Cardiac muscle cell (in vitro differentiated cells and primary cell): ENCODE measurements at regions not wholly inside any gene's neighbourhood (a gene's known extent, or its start where the extent isn't known, plus 50 kb on each side); places are given as distances from the start of the nearest gene placed in this dataset.

ENCODE experiments used
- DNase-seq, 2 donors: peaks; one replicate each; pipeline versions ENCODE4 v3.0.0 to v3.0.0-alpha.2; 2010 to 2017; ENCODE audit warnings: low read depth in 1 of 2, low spot score in 1 of 2
- H3K27ac ChIP-seq: fragments of 200-600 bp; sonication (generic); 2 replicates; pipeline ENCODE4 v1.5.1; 2016
- H3K27me3 ChIP-seq: fragments of 200-600 bp; sonication (generic); 2 replicates; pipeline ENCODE4 v1.6.0; 2016; ENCODE audit warnings: control low read depth
- H3K36me3 ChIP-seq: fragments of 200-600 bp; sonication (generic); 2 replicates; pipeline ENCODE4 v1.5.1; 2016; ENCODE audit warnings: control low read depth
- H3K4me1 ChIP-seq: fragments of 200-600 bp; sonication (generic); 2 replicates; pipeline ENCODE4 v1.8.1; 2017; ENCODE audit warnings: low read depth, mild to moderate bottlenecking, mixed run types
- H3K4me3 ChIP-seq: fragments of 200-600 bp; sonication (generic); 2 replicates; pipeline ENCODE4 v1.5.1; 2016; ENCODE audit warnings: mild to moderate bottlenecking
- H3K9me3 ChIP-seq: fragments of 200-600 bp; sonication (generic); 2 replicates; pipeline ENCODE4 v1.5.1; 2017; ENCODE audit warnings: low read depth, mild to moderate bottlenecking, control low read depth
- CTCF ChIP-seq: IDR thresholded peaks from 2 replicates; pipeline ENCODE4 v1.5.1; 2012; ENCODE audit warnings: low read depth, mild to moderate bottlenecking, low read length

- H3K9me3 ChIP-seq: no peaks in the 10 kb centered on the region
- no peak for TF ChIP-seq CTCF
- H3K27me3 ChIP-seq: no peaks in the 10 kb centered on the region
- H3K36me3 ChIP-seq: no peaks in the 10 kb centered on the region
- peaks cover 15% of the 10 kb centered on the region for H3K4me1 ChIP-seq
- no peak overlapping the region for H3K4me3 ChIP-seq
- H3K27ac ChIP-seq: no peak overlapping the region
- peak in 1 of 2 donors; percentile 32 for DNase-seq
These were observed 238.1 kb downstream of the REEP3 start for GRCh38 chr10:63759335-63759734.

GRCh38 chr10:63760034-63760707 lies 239.0 kb downstream of the REEP3 start:
- Histone ChIP-seq H3K27me3 (no peaks in the 10 kb centered on the region), H3K27ac (peak overlapping the region; percentile 78), H3K9me3 (no peaks in the 10 kb centered on the region), H3K36me3 (no peaks in the 10 kb centered on the region), H3K4me3 (no peak overlapping the region), H3K4me1 (peaks cover 15% of the 10 kb centered on the region)
- TF ChIP-seq CTCF: no peak
- peak; percentile 17 to 36 for DNase-seq

DNA sequence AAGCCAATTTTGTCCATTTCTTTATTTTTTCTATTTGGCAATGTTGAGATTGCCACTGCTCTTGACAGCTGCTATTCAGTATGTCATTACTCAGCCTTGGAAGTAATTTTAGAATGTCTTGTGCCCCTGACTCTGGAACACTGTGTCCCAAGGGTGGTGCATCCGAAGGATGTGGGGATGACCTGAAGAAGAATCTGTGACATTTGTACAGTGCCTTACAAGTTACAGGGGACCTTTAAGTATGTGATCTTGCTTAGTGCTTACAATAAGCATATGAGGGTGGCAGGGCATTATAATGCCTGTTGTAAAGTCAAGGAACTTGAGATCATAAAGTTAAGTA lies 239.5 kb downstream of the REEP3 start:
- H3K27ac ChIP-seq: peak overlapping the region; percentile 78

GRCh38 chr10:63761243-63761642 lies 240.0 kb downstream of the REEP3 start:
- Histone ChIP-seq H3K4me3 (no peak overlapping the region), H3K9me3 (no peaks in the 10 kb centered on the region), H3K27ac (peak overlapping the region; percentile 78), H3K4me1 (peaks cover 19% of the 10 kb centered on the region), H3K36me3 (no peaks in the 10 kb centered on the region), H3K27me3 (no peaks in the 10 kb centered on the region)
- TF ChIP-seq CTCF: no peak
- no peak for DNase-seq

More for the DNA sequence above, 239.5 kb downstream of the REEP3 start:
- Histone ChIP-seq H3K36me3 (no peaks in the 10 kb centered on the region), H3K9me3 (no peaks in the 10 kb centered on the region), H3K4me3 (no peak overlapping the region), H3K27me3 (no peaks in the 10 kb centered on the region), H3K4me1 (peaks cover 15% of the 10 kb centered on the region)
- TF ChIP-seq CTCF: no peak
- DNase-seq: no peak

- no peak overlapping the region for H3K27ac ChIP-seq
- peaks cover 35% of the 10 kb centered on the region for H3K4me1 ChIP-seq
- H3K9me3 ChIP-seq: no peaks in the 10 kb centered on the region
- no peak for DNase-seq
- H3K4me3 ChIP-seq: no peak overlapping the region
- no peaks in the 10 kb centered on the region for H3K27me3 ChIP-seq
- H3K36me3 ChIP-seq: no peaks in the 10 kb centered on the region
- no peak for TF ChIP-seq CTCF
These were observed 242.5 kb downstream of the REEP3 start for GRCh38 chr10:63763744-63764143.
